Endothelial cell of umbilical vein (primary cell): ENCODE measurements at regions not wholly inside any gene's neighbourhood (a gene's known extent, or its start where the extent isn't known, plus 50 kb on each side); places are given as distances from the start of the nearest gene placed in this dataset.

ENCODE experiments used
- BruUV-seq: library from RNA; stranded (reverse); fragments of 400-500 nt; replicated peaks from 2 replicates; lab custom pipeline; 2021; lab: Mats Ljungman, UMichigan
- CTCF ChIA-PET: fragments of 300-600, 350-600 bp; sonication (Branson Sonifier 250); formaldehyde crosslinking; loops from one replicate; lab custom pipeline; 2021; ENCODE audit warnings: antibody characterized with exemption, inconsistent platforms; lab: Charles Lee
- POLR2A ChIA-PET: fragments of 300-600, 350-600 bp; sonication (Branson Sonifier 250); formaldehyde crosslinking; loops from one replicate; lab custom pipeline; 2021; ENCODE audit warnings: antibody characterized with exemption, inconsistent platforms; lab: Charles Lee
- DNase-seq: peaks from one replicate; pipeline ENCODE4 v3.0.0-alpha.2; 2011; ENCODE audit warnings: low read depth, low spot score
- FAIRE-seq: peaks from 2 replicates; lab custom pipeline; 2011; peaks lifted over from hg19 to GRCh38; lab: Jason Lieb, UNC
- H2AFZ ChIP-seq: 2 replicates; pipeline ENCODE4 v1.6.0; 2012; ENCODE audit warnings: low read depth, low read length, control low read depth, inconsistent platforms
- H3K27ac ChIP-seq: 2 replicates; pipeline ENCODE4 v1.5.1; 2011; ENCODE audit warnings: low read depth, mild to moderate bottlenecking, control low read depth, low read length, moderate library complexity; ENCODE audit not compliant: insufficient read depth
- H3K27me3 ChIP-seq, 2 experiments: 2 replicates each; pipeline versions ENCODE4 v1.6.0 to v1.6.1; 2011; ENCODE audit warnings: low read length in 2 of 2, mixed read lengths in 1 of 2; ENCODE audit not compliant: control insufficient read depth in 2 of 2, insufficient read depth in 2 of 2
- H3K36me3 ChIP-seq, 2 experiments: 2 replicates in 1 of 2; 3 replicates in 1 of 2; pipeline ENCODE4 v1.5.1; 2011; ENCODE audit warnings: low read length in 2 of 2, mild to moderate bottlenecking in 1 of 2, moderate library complexity in 1 of 2; ENCODE audit not compliant: control insufficient read depth in 2 of 2, insufficient read depth in 2 of 2; ENCODE audit errors: extremely low read depth in 1 of 2
- H3K4me1 ChIP-seq: 3 replicates; pipeline ENCODE4 v1.5.1; 2011; ENCODE audit warnings: mild to moderate bottlenecking, low read length; ENCODE audit not compliant: control insufficient read depth, insufficient read depth; ENCODE audit errors: extremely low read depth
- H3K4me2 ChIP-seq: 2 replicates; pipeline ENCODE4 v1.6.1; 2011; ENCODE audit warnings: low read length, control low read depth, mixed read lengths; ENCODE audit not compliant: insufficient read depth
- H3K4me3 ChIP-seq, 3 experiments: fragments of 200-600 bp in 1 of 3; sonication (generic), shearing (Covaris generic) in 1 of 3; replicated peaks in 1 of 3; 2 replicates each; pipeline ENCODE4 v1.5.1; 2011 to 2016; ENCODE audit warnings: control low read depth in 3 of 3, low read length in 3 of 3, mild to moderate bottlenecking in 2 of 3, inconsistent platforms in 1 of 3, low read depth in 1 of 3, moderate library complexity in 1 of 3; ENCODE audit not compliant: insufficient read depth in 1 of 3
- H3K79me2 ChIP-seq: 2 replicates; pipeline ENCODE4 v1.6.0; 2012; ENCODE audit warnings: low read length, inconsistent platforms; ENCODE audit not compliant: control insufficient read depth, insufficient read depth
- H3K9ac ChIP-seq: replicated peaks from 2 replicates; pipeline ENCODE3; 2011; ENCODE audit warnings: low read length, control low read depth; ENCODE audit not compliant: insufficient read depth; ENCODE audit errors: extremely low read depth
- H3K9me1 ChIP-seq: replicated peaks from 3 replicates; pipeline ENCODE4 v1.6.0; 2011; ENCODE audit warnings: mild to moderate bottlenecking, low read length; ENCODE audit not compliant: control insufficient read depth, insufficient read depth; ENCODE audit errors: extremely low read depth
- H3K9me3 ChIP-seq: replicated peaks from 2 replicates; pipeline ENCODE4 v1.5.1; 2012; ENCODE audit warnings: low read length, inconsistent platforms; ENCODE audit not compliant: control insufficient read depth, insufficient read depth
- H4K20me1 ChIP-seq: replicated peaks from 2 replicates; pipeline ENCODE3; 2011; ENCODE audit warnings: mild to moderate bottlenecking, low read length; ENCODE audit not compliant: control insufficient read depth, insufficient read depth; ENCODE audit errors: extremely low read depth
- CTCF ChIP-seq, 2 donors: IDR thresholded peaks; 1 replicate in 1 of 2; 2 replicates in 1 of 2; pipeline ENCODE4 v1.5.1; 2011; ENCODE audit warnings: low read length in 2 of 2, mild to moderate bottlenecking in 2 of 2, moderate library complexity in 2 of 2, control low read depth in 1 of 2, inconsistent platforms in 1 of 2, low read depth in 1 of 2; ENCODE audit not compliant: insufficient read depth in 1 of 2; ENCODE audit errors: extremely low read depth in 1 of 2
- EZH2 ChIP-seq: IDR thresholded peaks from 2 replicates; pipeline ENCODE4 v1.6.1; 2012; ENCODE audit warnings: borderline replicate concordance, low read depth, mild to moderate bottlenecking, moderate library complexity, low read length, inconsistent platforms; ENCODE audit not compliant: severe bottlenecking
- FOS ChIP-seq: IDR thresholded peaks from 2 replicates; pipeline ENCODE4 v1.6.1; 2011; ENCODE audit warnings: mild to moderate bottlenecking, low read length, moderate library complexity, borderline replicate concordance; ENCODE audit not compliant: insufficient read depth
- GATA2 ChIP-seq: IDR thresholded peaks from 2 replicates; pipeline ENCODE4 v1.7.0; 2011; ENCODE audit warnings: low read depth, mild to moderate bottlenecking, moderate library complexity, mixed read lengths, low read length; ENCODE audit not compliant: insufficient read length, insufficient read depth
- JUN ChIP-seq: IDR thresholded peaks from 2 replicates; pipeline ENCODE4 v1.6.1; 2011; ENCODE audit warnings: borderline replicate concordance, low read depth; ENCODE audit not compliant: insufficient read length, insufficient read depth
- MAX ChIP-seq: IDR thresholded peaks from 2 replicates; pipeline ENCODE4 v1.6.1; 2011; ENCODE audit not compliant: insufficient read depth, insufficient read length
- MYC ChIP-seq: IDR thresholded peaks from one replicate; pipeline ENCODE4 v1.6.1; 2011; ENCODE audit warnings: mild to moderate bottlenecking, low read depth, low read length
- POLR2A ChIP-seq: IDR thresholded peaks from 2 replicates; pipeline ENCODE4 v1.6.1; 2012; ENCODE audit warnings: low read depth, mild to moderate bottlenecking, control low read depth, low read length
- POLR2AphosphoS5 ChIP-seq: IDR thresholded peaks from 2 replicates; pipeline ENCODE4 v1.6.1; 2012; ENCODE audit warnings: low read depth, mild to moderate bottlenecking, control low read depth, low read length, moderate library complexity; ENCODE audit not compliant: insufficient read depth
- dilution Hi-C: fragments of 300-500 bp; cut with MboI; formaldehyde crosslinking; loops from one replicate; pipeline ENCODE4 v1.15.0; 2019; ENCODE audit warnings: low sequenced_read_pairs; ENCODE audit not compliant: extremely low pct_ligation_motif_present
- intact Hi-C: fragments of 100-400 bp; cut with micrococcal nuclease; formaldehyde crosslinking; loops from one replicate; pipeline ENCODE4 v1.10.0; 2022

- H3K9ac ChIP-seq = no peak overlapping the region
- FAIRE-seq (no peak), DNase-seq (no peak)
- no peak overlapping the region for H3K4me2 ChIP-seq
- H3K27ac ChIP-seq = no peak overlapping the region
- H3K27me3 ChIP-seq = no peaks in the 10 kb centered on the region
- no peaks in the 10 kb centered on the region for H4K20me1 ChIP-seq
- H3K9me1 ChIP-seq = no peaks in the 10 kb centered on the region
- ChIA-PET CTCF (interaction anchor here (0.6 to 0.9 kb wide), 2 partner anchors 312 to 580 kb away, joined by 3 read pairs; no protein-coding TSS in a partner anchor), POLR2A (no interaction called here)
- no peaks in the 10 kb centered on the region for H3K36me3 ChIP-seq
- BruUV-seq = no TSS peak
- no peak overlapping the region for H3K4me3 ChIP-seq
- intact Hi-C loops (no loop called here), dilution Hi-C loops (no loop called here)
- no peaks in the 10 kb centered on the region for H3K4me1 ChIP-seq
- no peaks in the 10 kb centered on the region for H3K79me2 ChIP-seq
- no peaks in the 10 kb centered on the region for H3K9me3 ChIP-seq
- TF ChIP-seq MYC (no peak), GATA2 (no peak), JUN (no peak)
- no peak overlapping the region for H2AFZ ChIP-seq
Observed at GRCh38 chr7:46633630-46634240, 712.7 kb upstream of the IGFBP3 start.

- no peaks in the 10 kb centered on the region for H3K79me2 ChIP-seq
- no peaks in the 10 kb centered on the region for H3K27me3 ChIP-seq
- POLR2A ChIA-PET = no interaction called here
- BruUV-seq = no TSS peak
- H3K9me3 ChIP-seq = no peaks in the 10 kb centered on the region
- no peaks in the 10 kb centered on the region for H3K36me3 ChIP-seq
- H3K4me3 ChIP-seq = no peak overlapping the region
- H3K27ac ChIP-seq = no peak overlapping the region
- dilution Hi-C loops (no loop called here), intact Hi-C loops (no loop called here)
- CTCF ChIA-PET = no interaction called here
- no peak overlapping the region for H2AFZ ChIP-seq
- H4K20me1 ChIP-seq = no peaks in the 10 kb centered on the region
- H3K9ac ChIP-seq = no peak overlapping the region
- DNase-seq = no peak
- no peak for FAIRE-seq
- TF ChIP-seq JUN (no peak), MAX (no peak), EZH2 (no peak), POLR2A (no peak), MYC (no peak), FOS (no peak), POLR2AphosphoS5 (no peak), GATA2 (no peak), CTCF (IDR thresholded peaks at IDR 0.05; ENCODE audit: extremely low read depth in 1 of 2, insufficient read depth in 1 of 2, low read depth in 1 of 2, low read length in 2 of 2) (no peak)
- H3K9me1 ChIP-seq = no peaks in the 10 kb centered on the region
- no peaks in the 10 kb centered on the region for H3K4me1 ChIP-seq
- no peak overlapping the region for H3K4me2 ChIP-seq
Observed at GRCh38 chr7:46633200-46633599, 712.1 kb upstream of the IGFBP3 start.
